ENCODE measurements at regions not wholly inside any gene's neighbourhood (a gene's known extent, or its start where the extent isn't known, plus 50 kb on each side); places are given as distances from the start of the nearest gene placed in this dataset.

DNA sequence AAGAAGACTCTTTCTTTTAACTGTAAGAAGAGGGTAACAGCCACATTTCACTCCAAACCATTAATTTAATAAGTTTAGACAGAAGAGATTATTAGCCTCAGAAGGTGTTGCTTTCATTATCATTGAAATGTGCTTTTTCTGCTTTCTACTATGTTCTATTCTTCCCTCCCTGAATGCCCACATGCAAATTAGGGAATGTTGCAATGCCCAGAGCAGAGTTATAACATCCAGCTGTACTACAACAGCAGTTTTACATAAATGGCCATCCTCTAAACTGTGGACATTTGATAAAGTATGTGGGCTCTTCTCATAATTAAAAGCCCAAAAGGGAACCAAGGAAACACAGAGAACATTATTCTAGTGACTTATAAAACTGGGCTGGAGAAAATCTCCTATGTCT lies 82.2 kb upstream of the SOD1 start:
- TF ChIP-seq, protein P1, sequence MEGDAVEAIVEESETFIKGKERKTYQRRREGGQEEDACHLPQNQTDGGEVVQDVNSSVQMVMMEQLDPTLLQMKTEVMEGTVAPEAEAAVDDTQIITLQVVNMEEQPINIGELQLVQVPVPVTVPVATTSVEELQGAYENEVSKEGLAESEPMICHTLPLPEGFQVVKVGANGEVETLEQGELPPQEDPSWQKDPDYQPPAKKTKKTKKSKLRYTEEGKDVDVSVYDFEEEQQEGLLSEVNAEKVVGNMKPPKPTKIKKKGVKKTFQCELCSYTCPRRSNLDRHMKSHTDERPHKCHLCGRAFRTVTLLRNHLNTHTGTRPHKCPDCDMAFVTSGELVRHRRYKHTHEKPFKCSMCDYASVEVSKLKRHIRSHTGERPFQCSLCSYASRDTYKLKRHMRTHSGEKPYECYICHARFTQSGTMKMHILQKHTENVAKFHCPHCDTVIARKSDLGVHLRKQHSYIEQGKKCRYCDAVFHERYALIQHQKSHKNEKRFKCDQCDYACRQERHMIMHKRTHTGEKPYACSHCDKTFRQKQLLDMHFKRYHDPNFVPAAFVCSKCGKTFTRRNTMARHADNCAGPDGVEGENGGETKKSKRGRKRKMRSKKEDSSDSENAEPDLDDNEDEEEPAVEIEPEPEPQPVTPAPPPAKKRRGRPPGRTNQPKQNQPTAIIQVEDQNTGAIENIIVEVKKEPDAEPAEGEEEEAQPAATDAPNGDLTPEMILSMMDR (IDR thresholded peaks at IDR 0.05), result no peak
- no peak for TF ChIP-seq POLR2A (IDR thresholded peaks at IDR 0.05)
